B cell (primary cell): ENCODE measurements at regions not wholly inside any gene's neighbourhood (a gene's known extent, or its start where the extent isn't known, plus 50 kb on each side); places are given as distances from the start of the nearest gene placed in this dataset.

Experiments used
- ATAC-seq: fragments of 200-7000 bp; cut with Tn5 transposase; one replicate; pipeline ENCODE4 v1.10.0; 2021; ENCODE audit warnings: low read depth, mild to moderate bottlenecking, moderate number of reproducible peaks, moderate library complexity
- CTCF ChIA-PET: fragments of 350-600 bp; sonication (Branson Sonifier 250); formaldehyde crosslinking; loops from one replicate; lab custom pipeline; 2021; ENCODE audit warnings: antibody characterized with exemption, inconsistent platforms; lab: Charles Lee
- POLR2A ChIA-PET: fragments of 350-600 bp; sonication (Branson Sonifier 250); formaldehyde crosslinking; loops from one replicate; lab custom pipeline; 2021; ENCODE audit warnings: antibody characterized with exemption; lab: Charles Lee
- DNase-seq: peaks from one replicate; pipeline ENCODE4 v3.0.0; 2013
- H2AFZ ChIP-seq: 2 replicates; pipeline ENCODE4 v1.6.1; 2012; ENCODE audit warnings: mild to moderate bottlenecking, low read depth, low read length; ENCODE audit not compliant: insufficient read depth, poor library complexity, severe bottlenecking
- H3K27ac ChIP-seq, 2 donors: 1 replicate in 1 of 2; 2 replicates in 1 of 2; pipeline ENCODE4 v1.5.1; 2012 to 2013; ENCODE audit warnings: low read length in 2 of 2, mild to moderate bottlenecking in 2 of 2, moderate library complexity in 1 of 2
- H3K27me3 ChIP-seq, 4 experiments: fragments of 200-600 bp in 1 of 4; sonication (generic) in 1 of 4; replicated peaks in 1 of 4; 1 replicate in 2 of 4; 2 replicates in 2 of 4; pipeline versions ENCODE4 v1.6.1 to v1.7.0; 2013 to 2016; ENCODE audit warnings: low read length in 3 of 4, mild to moderate bottlenecking in 2 of 4, mixed read lengths in 1 of 4, moderate library complexity in 1 of 4; ENCODE audit not compliant: insufficient read depth in 4 of 4, control insufficient read depth in 3 of 4; ENCODE audit errors: control extremely low read depth in 1 of 4
- H3K36me3 ChIP-seq, 2 experiments: replicated peaks in 1 of 2; 1 replicate in 1 of 2; 2 replicates in 1 of 2; pipeline versions ENCODE4 v1.6.1 to v1.7.1; 2013; ENCODE audit warnings: low read length in 1 of 2; ENCODE audit not compliant: insufficient read depth in 2 of 2, control insufficient read depth in 1 of 2; ENCODE audit errors: control extremely low read depth in 1 of 2, extremely low read depth in 1 of 2
- H3K4me1 ChIP-seq, 2 donors: fragments of 200-600 bp in 1 of 2; sonication (generic) in 1 of 2; 1 replicate in 1 of 2; 2 replicates in 1 of 2; pipeline versions ENCODE4 v1.5.1 to v1.6.1; 2013 to 2017; ENCODE audit warnings: low read length in 2 of 2; ENCODE audit not compliant: control insufficient read depth in 2 of 2, insufficient read depth in 2 of 2
- H3K4me2 ChIP-seq: replicated peaks from 2 replicates; pipeline ENCODE3; 2012; ENCODE audit warnings: mild to moderate bottlenecking, low read depth, low read length; ENCODE audit not compliant: poor library complexity, severe bottlenecking
- H3K4me3 ChIP-seq, 5 experiments: fragments of 200-600 bp in 1 of 5; sonication (generic) in 1 of 5; 1 replicate in 3 of 5; 2 replicates in 2 of 5; pipeline versions ENCODE4 v1.5.1 to v1.7.0; 2011 to 2016; ENCODE audit warnings: low read length in 4 of 5, mild to moderate bottlenecking in 4 of 5, low read depth in 2 of 5, control low read depth in 1 of 5, moderate library complexity in 1 of 5; ENCODE audit not compliant: insufficient read depth in 1 of 5; ENCODE audit errors: control extremely low read depth in 1 of 5, extremely low read depth in 1 of 5
- H3K79me2 ChIP-seq: fragments of 200-600 bp; sonication (generic); one replicate; pipeline ENCODE4 v1.6.0; 2016; ENCODE audit warnings: low read length; ENCODE audit not compliant: control insufficient read depth, insufficient read depth
- H3K9ac ChIP-seq: fragments of 200-600 bp; sonication (generic); 2 replicates; pipeline ENCODE4 v1.6.1; 2017; ENCODE audit warnings: mild to moderate bottlenecking, low read length, moderate library complexity
- H3K9me3 ChIP-seq, 3 donors: one replicate each; pipeline versions ENCODE4 v1.6.1 to v1.7.1; 2013; ENCODE audit warnings: low read length in 2 of 3; ENCODE audit not compliant: control insufficient read depth in 2 of 3, insufficient read depth in 1 of 3; ENCODE audit errors: control extremely low read depth in 1 of 3
- H4K20me1 ChIP-seq: 2 replicates; pipeline ENCODE4 v1.6.0; 2012; ENCODE audit warnings: mild to moderate bottlenecking, low read length; ENCODE audit not compliant: insufficient read depth, control insufficient read depth, poor library complexity, severe bottlenecking
- H3K27ac Mint-ChIP-seq: one replicate; pipeline ENCODE4 v1.8.0; 2021; ENCODE audit warnings: mixed read lengths
- H3K27me3 Mint-ChIP-seq: one replicate; pipeline ENCODE4 v1.8.0; 2021; ENCODE audit warnings: mixed read lengths
- H3K4me1 Mint-ChIP-seq: one replicate; pipeline ENCODE4 v1.8.0; 2021; ENCODE audit warnings: mixed read lengths
- H3K4me3 Mint-ChIP-seq: one replicate; pipeline ENCODE4 v1.8.0; 2021; ENCODE audit warnings: mixed read lengths
- H3K9me3 Mint-ChIP-seq: one replicate; pipeline ENCODE4 v1.8.0; 2022; ENCODE audit warnings: mixed read lengths; ENCODE audit not compliant: insufficient read depth
- EZH2 ChIP-seq: IDR thresholded peaks from 2 replicates; pipeline ENCODE4 v1.6.1; 2012; ENCODE audit warnings: borderline replicate concordance, low read depth, mild to moderate bottlenecking, moderate library complexity, low read length; ENCODE audit not compliant: insufficient read depth, poor library complexity, severe bottlenecking
- WGBS: methylation state at CpG from one replicate; pipeline ENCODE4 v1.1.5; 2013; ENCODE audit warnings: missing lambda C conversion rate; ENCODE audit not compliant: insufficient coverage; 5-methylcytosine and 5-hydroxymethylcytosine counted together
- intact Hi-C: fragments of 100-400 bp; cut with micrococcal nuclease; formaldehyde crosslinking; loops from one replicate; pipeline ENCODE4 v1.10.0; 2022
- TF ChIP-seq, protein P1 (sequence below): fragments of 200-600 bp; IDR thresholded peaks from one replicate; pipeline ENCODE4 v1.8.0; 2022; ENCODE audit warnings: antibody characterized with exemption, mild to moderate bottlenecking

- ATAC-seq (no peak), DNase-seq (no peak)
- no peaks in the 10 kb centered on the region for H3K4me1 Mint-ChIP-seq
- Histone ChIP-seq H3K4me3 (no peak overlapping the region), H3K9ac (no peak overlapping the region), H3K9me3 (peaks cover 0 to 16% (median 0%) of the 10 kb centered on the region in 3 donors), H3K4me2 (no peak overlapping the region), H3K4me1 (no peaks in the 10 kb centered on the region), H2AFZ (no peak overlapping the region), H3K27me3 (no peaks in the 10 kb centered on the region), H3K36me3 (no peaks in the 10 kb centered on the region), H3K27ac (no peak overlapping the region), H4K20me1 (no peaks in the 10 kb centered on the region), H3K79me2 (no peaks in the 10 kb centered on the region)
- H3K4me3 Mint-ChIP-seq: no peak overlapping the region
- POLR2A ChIA-PET: no interaction called here
- WGBS: 91% methylated on average over 5 of the region's 5 CpGs
- H3K27me3 Mint-ChIP-seq: no peaks in the 10 kb centered on the region
- CTCF ChIA-PET: no interaction called here
- TF ChIP-seq, protein P1, sequence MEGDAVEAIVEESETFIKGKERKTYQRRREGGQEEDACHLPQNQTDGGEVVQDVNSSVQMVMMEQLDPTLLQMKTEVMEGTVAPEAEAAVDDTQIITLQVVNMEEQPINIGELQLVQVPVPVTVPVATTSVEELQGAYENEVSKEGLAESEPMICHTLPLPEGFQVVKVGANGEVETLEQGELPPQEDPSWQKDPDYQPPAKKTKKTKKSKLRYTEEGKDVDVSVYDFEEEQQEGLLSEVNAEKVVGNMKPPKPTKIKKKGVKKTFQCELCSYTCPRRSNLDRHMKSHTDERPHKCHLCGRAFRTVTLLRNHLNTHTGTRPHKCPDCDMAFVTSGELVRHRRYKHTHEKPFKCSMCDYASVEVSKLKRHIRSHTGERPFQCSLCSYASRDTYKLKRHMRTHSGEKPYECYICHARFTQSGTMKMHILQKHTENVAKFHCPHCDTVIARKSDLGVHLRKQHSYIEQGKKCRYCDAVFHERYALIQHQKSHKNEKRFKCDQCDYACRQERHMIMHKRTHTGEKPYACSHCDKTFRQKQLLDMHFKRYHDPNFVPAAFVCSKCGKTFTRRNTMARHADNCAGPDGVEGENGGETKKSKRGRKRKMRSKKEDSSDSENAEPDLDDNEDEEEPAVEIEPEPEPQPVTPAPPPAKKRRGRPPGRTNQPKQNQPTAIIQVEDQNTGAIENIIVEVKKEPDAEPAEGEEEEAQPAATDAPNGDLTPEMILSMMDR: no peak
- H3K9me3 Mint-ChIP-seq: no peaks in the 10 kb centered on the region
- H3K27ac Mint-ChIP-seq: no peak overlapping the region
- intact Hi-C loops: no loop called here
Observed at GRCh38 chr11:70541699-70542098, 143.4 kb downstream of the CTTN start.

DNA sequence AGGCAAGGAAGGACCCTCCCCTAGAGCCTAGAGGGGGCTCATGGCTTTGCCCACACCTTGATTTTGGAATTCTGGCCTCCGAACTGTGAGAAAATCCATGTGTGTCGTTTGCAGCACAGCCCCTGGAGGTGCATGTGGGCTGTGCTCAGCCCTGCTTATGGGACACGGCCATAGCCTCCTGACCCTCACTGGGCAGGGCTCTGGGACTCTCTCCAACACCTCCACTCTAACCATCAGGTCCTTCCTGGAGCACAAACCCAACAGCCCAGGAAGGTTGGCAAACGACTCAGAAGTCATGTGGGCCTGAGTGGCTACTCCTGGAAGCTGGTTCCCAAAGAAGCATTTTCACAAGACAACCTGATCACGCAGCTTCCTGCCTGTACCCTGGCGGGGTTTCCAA is 144.1 kb downstream of the CTTN start:
- Histone ChIP-seq H3K27ac (no peak overlapping the region), H3K4me2 (no peak overlapping the region), H3K4me1 (no peaks in the 10 kb centered on the region), H4K20me1 (no peaks in the 10 kb centered on the region), H3K9me3 (peaks cover 0 to 16% (median 0%) of the 10 kb centered on the region in 3 donors), H3K4me3 (no peak overlapping the region), H3K36me3 (no peaks in the 10 kb centered on the region), H3K79me2 (no peaks in the 10 kb centered on the region), H3K9ac (no peak overlapping the region), H2AFZ (no peak overlapping the region), H3K27me3 (no peaks in the 10 kb centered on the region)
- TF ChIP-seq EZH2: no peak
- TF ChIP-seq, protein P1: no peak
- ChIA-PET POLR2A (no interaction called here), CTCF (no interaction called here)
- Mint-ChIP-seq H3K9me3 (no peaks in the 10 kb centered on the region), H3K4me1 (no peaks in the 10 kb centered on the region), H3K27ac (no peak overlapping the region), H3K27me3 (no peaks in the 10 kb centered on the region), H3K4me3 (no peak overlapping the region)
- 76% methylated on average over 6 of the region's 6 CpGs for WGBS
- DNase-seq: no peak
- intact Hi-C loops: no loop called here
- no peak for ATAC-seq
